Keratinocyte (primary cell): ENCODE measurements at regions not wholly inside any gene's neighbourhood (a gene's known extent, or its start where the extent isn't known, plus 50 kb on each side); places are given as distances from the start of the nearest gene placed in this dataset.

Experiments used
- CTCF ChIP-seq, 3 experiments: IDR thresholded peaks in 1 of 3; conservative IDR thresholded peaks in 1 of 3; optimal IDR thresholded peaks in 1 of 3; 2 replicates in 2 of 3; 3 replicates in 1 of 3; pipeline versions ENCODE3 to v1.5.1; 2011; ENCODE audit warnings: low read length in 3 of 3, mild to moderate bottlenecking in 3 of 3, moderate library complexity in 2 of 3, control low read depth in 1 of 3, inconsistent platforms in 1 of 3; ENCODE audit not compliant: insufficient read depth in 2 of 3; ENCODE audit errors: extremely low read depth in 1 of 3
- EZH2 ChIP-seq: IDR thresholded peaks from one replicate; pipeline ENCODE4 v1.6.1; 2012; ENCODE audit warnings: inconsistent platforms, mild to moderate bottlenecking, low read length, moderate library complexity

- no peak for TF ChIP-seq CTCF (optimal IDR thresholded peaks at IDR 0.05 in 1 of 3, IDR thresholded peaks at IDR 0.05 in 1 of 3, conservative IDR thresholded peaks at IDR 0.05 in 1 of 3; ENCODE audit: extremely low read depth in 1 of 3, insufficient read depth in 2 of 3, low read length in 3 of 3)
- no peak for TF ChIP-seq EZH2
Measured at GRCh38 chr6:151757506-151757955, 50.0 kb upstream of the ESR1 start.
